AG09319 (cell line): ENCODE measurements at regions not wholly inside any gene's neighbourhood (a gene's known extent, or its start where the extent isn't known, plus 50 kb on each side); places are given as distances from the start of the nearest gene placed in this dataset.

Source experiments
- DNase-seq: peaks from one replicate; pipeline ENCODE4 v3.0.0-alpha.2; 2010; ENCODE audit warnings: low read depth; ENCODE audit errors: extremely low read depth
- TF ChIP-seq, protein P1 (sequence below): IDR thresholded peaks from 2 replicates; pipeline ENCODE4 v1.5.1; 2011; ENCODE audit warnings: low read depth, mild to moderate bottlenecking, inconsistent platforms, low read length, moderate library complexity

DNA sequence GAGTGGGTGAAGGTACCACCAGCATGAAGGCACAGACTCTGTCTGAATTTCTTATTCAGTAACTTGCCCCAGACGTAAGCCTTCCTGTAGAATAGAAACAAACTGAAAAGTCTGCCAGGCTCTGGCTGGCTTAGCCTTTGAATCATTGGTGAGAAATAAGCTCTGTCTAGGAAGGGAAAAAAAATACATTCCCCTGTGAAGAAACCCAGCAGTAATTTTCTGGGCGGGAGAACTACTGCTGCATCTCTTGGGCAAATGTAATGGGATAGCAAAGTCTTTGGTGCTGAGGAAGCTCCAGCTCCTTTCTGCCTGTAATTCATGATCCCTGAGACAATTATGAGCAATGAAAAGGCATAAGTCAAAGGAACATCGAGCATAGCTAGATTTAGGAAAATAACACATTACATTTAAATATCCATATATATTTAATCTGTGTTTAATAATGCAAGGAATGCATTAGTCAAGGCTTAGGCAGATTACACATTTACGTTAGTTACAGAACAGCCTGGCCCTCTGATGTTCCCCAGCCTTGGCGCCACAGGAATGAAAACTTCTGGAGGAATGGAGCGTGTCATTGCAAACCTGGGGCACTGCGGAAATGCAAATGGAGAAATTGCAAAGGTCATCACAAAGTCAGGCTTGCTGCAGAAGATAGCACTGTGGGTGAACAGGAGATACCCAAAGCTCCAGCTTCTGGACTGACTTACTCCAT lies 216.3 kb upstream of the CAMK1G start:
- TF ChIP-seq, protein P1, sequence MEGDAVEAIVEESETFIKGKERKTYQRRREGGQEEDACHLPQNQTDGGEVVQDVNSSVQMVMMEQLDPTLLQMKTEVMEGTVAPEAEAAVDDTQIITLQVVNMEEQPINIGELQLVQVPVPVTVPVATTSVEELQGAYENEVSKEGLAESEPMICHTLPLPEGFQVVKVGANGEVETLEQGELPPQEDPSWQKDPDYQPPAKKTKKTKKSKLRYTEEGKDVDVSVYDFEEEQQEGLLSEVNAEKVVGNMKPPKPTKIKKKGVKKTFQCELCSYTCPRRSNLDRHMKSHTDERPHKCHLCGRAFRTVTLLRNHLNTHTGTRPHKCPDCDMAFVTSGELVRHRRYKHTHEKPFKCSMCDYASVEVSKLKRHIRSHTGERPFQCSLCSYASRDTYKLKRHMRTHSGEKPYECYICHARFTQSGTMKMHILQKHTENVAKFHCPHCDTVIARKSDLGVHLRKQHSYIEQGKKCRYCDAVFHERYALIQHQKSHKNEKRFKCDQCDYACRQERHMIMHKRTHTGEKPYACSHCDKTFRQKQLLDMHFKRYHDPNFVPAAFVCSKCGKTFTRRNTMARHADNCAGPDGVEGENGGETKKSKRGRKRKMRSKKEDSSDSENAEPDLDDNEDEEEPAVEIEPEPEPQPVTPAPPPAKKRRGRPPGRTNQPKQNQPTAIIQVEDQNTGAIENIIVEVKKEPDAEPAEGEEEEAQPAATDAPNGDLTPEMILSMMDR = no peak
- no peak for DNase-seq

DNA sequence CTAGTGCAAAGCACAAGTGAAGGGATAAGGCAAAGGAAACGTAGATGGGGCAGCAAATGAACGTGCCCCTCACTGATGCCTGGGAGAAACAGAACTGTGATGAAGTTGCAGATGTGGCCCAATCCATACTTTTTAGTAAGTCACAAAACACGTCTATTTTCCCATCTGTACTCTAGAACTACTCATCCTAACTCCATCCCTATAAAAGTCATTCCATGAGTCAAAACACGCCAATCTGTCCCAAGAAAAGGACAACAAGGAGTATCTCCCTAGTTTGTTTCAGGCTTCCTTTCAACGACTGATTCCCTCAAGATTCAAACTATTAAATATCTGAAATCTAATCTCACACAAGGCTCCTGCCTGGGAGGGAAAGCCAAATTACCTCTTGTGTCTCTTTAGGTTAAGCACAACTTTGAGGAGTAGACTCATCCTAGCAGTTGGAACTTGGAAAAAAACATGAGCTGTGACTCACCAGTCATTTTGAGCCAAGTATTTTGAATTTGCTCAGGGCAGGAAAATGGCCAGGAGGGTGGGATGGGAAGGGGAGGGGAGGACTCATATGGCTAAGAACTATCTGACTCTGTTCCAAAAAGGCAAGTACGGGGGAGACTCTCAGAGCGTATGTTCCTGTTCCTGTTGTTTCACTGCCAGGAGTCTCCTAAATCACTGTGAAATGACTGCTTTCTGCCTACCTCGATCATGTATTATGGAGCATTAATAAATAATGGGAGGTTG lies 214.5 kb upstream of the CAMK1G start:
- TF ChIP-seq, protein P1 = no peak
- peak; percentile 67 for DNase-seq

DNA sequence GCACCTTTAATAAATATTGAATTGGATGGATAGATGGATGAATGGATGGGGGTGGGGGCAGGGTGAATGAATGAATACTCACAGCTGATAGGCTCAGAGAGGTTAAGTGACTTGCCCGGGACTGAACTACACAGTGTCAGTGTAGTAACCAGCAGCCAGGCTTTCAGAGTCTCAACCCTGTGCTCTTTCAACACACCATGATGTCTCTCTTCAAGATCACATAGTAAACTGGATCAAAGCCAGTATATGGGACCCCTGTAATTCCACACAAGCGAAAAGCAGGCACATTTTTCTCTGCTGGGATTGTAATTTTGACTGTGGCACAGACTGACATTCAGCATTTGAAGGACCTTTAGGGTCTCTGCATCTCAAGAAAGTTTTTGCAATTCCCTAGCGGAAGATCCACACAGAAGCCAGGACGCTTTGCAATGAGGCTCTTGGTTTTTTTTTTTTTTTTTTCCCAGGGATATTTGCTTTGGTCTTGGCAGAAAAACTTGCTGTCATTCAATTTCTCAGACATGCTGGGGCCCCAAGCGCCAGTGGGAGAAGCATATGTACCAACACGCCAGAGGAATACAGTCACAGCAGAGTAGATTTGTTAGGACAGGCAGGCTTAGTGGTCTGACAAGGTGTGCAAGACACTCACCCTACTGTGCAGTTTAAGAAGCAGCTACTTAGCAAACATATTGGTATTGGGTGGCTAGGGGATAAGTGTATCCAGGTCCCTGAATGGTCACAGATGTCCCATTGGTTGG lies 213.1 kb upstream of the CAMK1G start:
- DNase-seq = no peak
- TF ChIP-seq, protein P1 = no peak

DNA sequence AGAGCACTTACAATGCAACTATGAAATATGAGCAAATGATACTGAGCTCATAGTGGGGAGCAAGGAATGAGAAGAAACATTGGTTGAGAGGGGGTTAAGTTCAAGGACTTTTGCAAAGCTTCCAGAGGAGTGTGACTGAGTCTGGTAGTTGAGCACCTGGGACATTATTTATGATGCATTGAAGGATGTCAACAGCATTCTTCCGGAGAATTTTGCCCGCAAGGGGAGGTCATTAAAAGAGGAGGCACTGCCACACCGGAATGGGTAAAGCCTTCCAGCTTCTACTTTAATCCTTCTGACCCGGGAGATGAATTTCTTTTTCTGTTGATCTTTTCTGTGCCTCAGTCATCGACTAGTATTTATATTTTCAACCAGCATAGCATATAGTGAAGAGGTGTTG lies 208.4 kb upstream of the CAMK1G start:
- TF ChIP-seq, protein P1 = no peak
- no peak for DNase-seq

DNA sequence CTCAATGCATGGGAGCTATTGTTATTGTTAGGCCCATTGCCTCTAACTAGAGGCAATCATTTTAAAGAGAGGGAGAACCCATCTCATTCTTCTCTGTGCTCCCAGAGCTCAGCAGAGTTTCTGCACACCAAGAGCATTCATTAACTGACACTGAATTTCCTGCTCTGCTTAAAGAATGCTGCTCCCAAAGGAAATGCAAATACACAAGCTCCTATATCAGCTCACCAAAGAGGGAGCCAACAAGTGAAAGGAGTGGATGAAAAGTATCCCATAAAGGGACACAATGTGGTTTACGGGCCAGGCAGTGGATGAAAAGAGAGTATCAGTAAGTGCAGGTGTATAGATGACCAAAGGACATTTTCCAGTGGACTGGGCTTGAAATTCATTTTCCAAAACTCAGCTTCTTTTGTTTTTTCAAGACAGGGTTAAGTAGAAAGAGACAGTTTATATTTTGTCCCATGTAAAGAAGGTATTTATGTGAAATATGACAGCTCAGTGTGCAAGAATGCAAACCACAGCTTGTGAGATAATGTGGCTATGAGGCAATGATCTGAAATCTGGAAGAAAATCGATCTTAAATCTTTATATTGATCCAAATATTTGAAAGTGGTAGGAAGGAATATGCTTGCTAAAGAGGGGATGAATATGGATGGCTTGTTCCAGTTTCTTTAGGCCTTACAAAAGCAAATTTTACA lies 207.7 kb upstream of the CAMK1G start:
- TF ChIP-seq, protein P1 = no peak
- no peak for DNase-seq

DNA sequence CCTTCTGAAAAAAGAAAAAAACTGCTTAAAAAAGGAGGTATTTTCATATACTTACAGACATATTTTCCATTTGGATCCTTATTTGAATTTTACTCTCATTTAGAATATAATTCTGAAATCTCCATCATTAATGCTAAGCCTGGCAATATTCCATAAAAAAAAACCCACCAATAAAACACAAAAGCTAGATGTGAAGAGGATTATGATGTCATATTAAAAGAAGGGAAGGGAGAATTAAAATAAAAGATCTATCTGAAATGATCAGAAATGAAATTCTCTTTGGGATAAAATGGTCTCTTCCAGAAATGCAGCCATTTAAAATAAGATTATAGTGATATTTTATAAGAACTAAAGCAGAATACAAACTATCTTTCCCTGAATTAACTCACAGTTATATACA lies 206.7 kb upstream of the CAMK1G start:
- DNase-seq = no peak
- TF ChIP-seq, protein P1 = no peak
